Fibroblast of the aortic adventitia (primary cell): ENCODE measurements at regions not wholly inside any gene's neighbourhood (a gene's known extent, or its start where the extent isn't known, plus 50 kb on each side); places are given as distances from the start of the nearest gene placed in this dataset.

Experiments used
- DNase-seq: peaks from one replicate; pipeline ENCODE4 v3.0.0-alpha.2; 2010; ENCODE audit warnings: low read depth
- H3K4me3 ChIP-seq: 2 replicates; pipeline ENCODE4 v1.5.1; 2011; ENCODE audit warnings: low read depth, mild to moderate bottlenecking, control low read depth, low read length, moderate library complexity
- CTCF ChIP-seq: IDR thresholded peaks from 2 replicates; pipeline ENCODE4 v1.5.1; 2011; ENCODE audit warnings: mild to moderate bottlenecking, low read length, control low read depth, inconsistent platforms; ENCODE audit not compliant: insufficient read depth

GRCh38 chrX:129034196-129034595 is 489.1 kb downstream of the SMARCA1 start:
- TF ChIP-seq CTCF, result no peak

GRCh38 chrX:129026202-129026601 is 497.1 kb downstream of the SMARCA1 start:
- no peak for DNase-seq
- no peak overlapping the region for H3K4me3 ChIP-seq
- TF ChIP-seq CTCF, result no peak

More at GRCh38 chrX:129034196-129034595, 489.1 kb downstream of the SMARCA1 start:
- no peak overlapping the region for H3K4me3 ChIP-seq
- DNase-seq, result no peak

GRCh38 chrX:129025376-129025775 is 497.9 kb downstream of the SMARCA1 start:
- no peak overlapping the region for H3K4me3 ChIP-seq
- TF ChIP-seq CTCF, result no peak
- DNase-seq, result no peak

- no peak overlapping the region for H3K4me3 ChIP-seq
- DNase-seq, result no peak
- no peak for TF ChIP-seq CTCF
Observed at GRCh38 chrX:129019412-129019811, 503.9 kb downstream of the SMARCA1 start.

- H3K4me3 ChIP-seq, result no peak overlapping the region
- DNase-seq, result no peak
- TF ChIP-seq CTCF, result no peak
Observed at GRCh38 chrX:129015381-129015780, 507.9 kb downstream of the SMARCA1 start.

- no peak for TF ChIP-seq CTCF
- H3K4me3 ChIP-seq, result no peak overlapping the region
- no peak for DNase-seq
Observed at GRCh38 chrX:129013574-129013973, 509.7 kb downstream of the SMARCA1 start.

GRCh38 chrX:129007631-129008030 is 515.7 kb downstream of the SMARCA1 start:
- no peak for TF ChIP-seq CTCF
- no peak overlapping the region for H3K4me3 ChIP-seq
- no peak for DNase-seq
